DOHH2 (cell line): ENCODE measurements at regions not wholly inside any gene's neighbourhood (a gene's known extent, or its start where the extent isn't known, plus 50 kb on each side); places are given as distances from the start of the nearest gene placed in this dataset.

ENCODE experiments used
- H3F3A ChIP-seq: fragments of 200-600 bp; sonication (generic), shearing (Covaris generic); 2 replicates; pipeline ENCODE4 v1.6.0; 2016; ENCODE audit warnings: antibody characterized with exemption, mild to moderate bottlenecking; ENCODE audit not compliant: control insufficient read depth, insufficient read depth
- H3K27ac ChIP-seq: fragments of 200-600 bp; sonication (generic); 2 replicates; pipeline ENCODE4 v1.5.1; 2014; ENCODE audit warnings: low read depth, mild to moderate bottlenecking, low read length, moderate library complexity
- H3K27me3 ChIP-seq: fragments of 200-600 bp; sonication (generic); 2 replicates; pipeline ENCODE4 v1.6.1; 2014; ENCODE audit warnings: mild to moderate bottlenecking, low read length, mixed read lengths; ENCODE audit not compliant: control insufficient read depth
- H3K36me3 ChIP-seq: fragments of 200-600 bp; sonication (generic); 2 replicates; pipeline ENCODE4 v1.6.1; 2014; ENCODE audit warnings: mild to moderate bottlenecking, low read length, moderate library complexity, mixed read lengths; ENCODE audit not compliant: control insufficient read depth
- H3K4me1 ChIP-seq: fragments of 200-600 bp; sonication (generic); 2 replicates; pipeline ENCODE4 v1.6.1; 2014; ENCODE audit warnings: mild to moderate bottlenecking, low read length, mixed read lengths; ENCODE audit not compliant: control insufficient read depth
- H3K4me2 ChIP-seq: fragments of 200-600 bp; sonication (generic); 2 replicates; pipeline ENCODE4 v1.6.0; 2014; ENCODE audit warnings: mild to moderate bottlenecking, low read length, moderate library complexity
- H3K4me3 ChIP-seq: fragments of 200-600 bp; sonication (generic); 2 replicates; pipeline ENCODE4 v1.5.1; 2014; ENCODE audit warnings: mild to moderate bottlenecking, low read length, mixed read lengths
- H3K79me2 ChIP-seq: fragments of 200-600 bp; sonication (generic); 2 replicates; pipeline ENCODE4 v1.6.1; 2014; ENCODE audit warnings: mild to moderate bottlenecking, low read length, mixed read lengths; ENCODE audit not compliant: control insufficient read depth
- H3K9me2 ChIP-seq: fragments of 200-600 bp; sonication (generic); replicated peaks from 2 replicates; pipeline ENCODE4 v1.6.1; 2014; ENCODE audit warnings: mild to moderate bottlenecking, low read length, mixed read lengths; ENCODE audit not compliant: control insufficient read depth
- H3K9me3 ChIP-seq: fragments of 200-600 bp; sonication (generic); 2 replicates; pipeline ENCODE4 v1.6.1; 2014; ENCODE audit warnings: antibody characterized with exemption, low read length, mixed read lengths; ENCODE audit not compliant: control insufficient read depth, insufficient read depth
- H4K20me1 ChIP-seq: fragments of 200-600 bp; sonication (generic); 2 replicates; pipeline ENCODE4 v1.6.0; 2014; ENCODE audit warnings: low read depth, mild to moderate bottlenecking, antibody characterized with exemption, low read length, moderate library complexity; ENCODE audit not compliant: control insufficient read depth, insufficient read depth
- EZH2phosphoT487 ChIP-seq: fragments of 200-600 bp; sonication (generic); IDR thresholded peaks from 2 replicates; pipeline ENCODE4 v1.6.1; 2017; ENCODE audit warnings: borderline replicate concordance, mild to moderate bottlenecking, antibody characterized with exemption, low read length, moderate library complexity, mixed read lengths
- TF ChIP-seq, protein P1 (sequence below): fragments of 200-600 bp; sonication (generic); IDR thresholded peaks from one replicate; pipeline ENCODE4 v1.5.1; 2014; ENCODE audit warnings: antibody characterized with exemption, mild to moderate bottlenecking, low read depth, low read length; ENCODE audit not compliant: poor library complexity, severe bottlenecking

DNA sequence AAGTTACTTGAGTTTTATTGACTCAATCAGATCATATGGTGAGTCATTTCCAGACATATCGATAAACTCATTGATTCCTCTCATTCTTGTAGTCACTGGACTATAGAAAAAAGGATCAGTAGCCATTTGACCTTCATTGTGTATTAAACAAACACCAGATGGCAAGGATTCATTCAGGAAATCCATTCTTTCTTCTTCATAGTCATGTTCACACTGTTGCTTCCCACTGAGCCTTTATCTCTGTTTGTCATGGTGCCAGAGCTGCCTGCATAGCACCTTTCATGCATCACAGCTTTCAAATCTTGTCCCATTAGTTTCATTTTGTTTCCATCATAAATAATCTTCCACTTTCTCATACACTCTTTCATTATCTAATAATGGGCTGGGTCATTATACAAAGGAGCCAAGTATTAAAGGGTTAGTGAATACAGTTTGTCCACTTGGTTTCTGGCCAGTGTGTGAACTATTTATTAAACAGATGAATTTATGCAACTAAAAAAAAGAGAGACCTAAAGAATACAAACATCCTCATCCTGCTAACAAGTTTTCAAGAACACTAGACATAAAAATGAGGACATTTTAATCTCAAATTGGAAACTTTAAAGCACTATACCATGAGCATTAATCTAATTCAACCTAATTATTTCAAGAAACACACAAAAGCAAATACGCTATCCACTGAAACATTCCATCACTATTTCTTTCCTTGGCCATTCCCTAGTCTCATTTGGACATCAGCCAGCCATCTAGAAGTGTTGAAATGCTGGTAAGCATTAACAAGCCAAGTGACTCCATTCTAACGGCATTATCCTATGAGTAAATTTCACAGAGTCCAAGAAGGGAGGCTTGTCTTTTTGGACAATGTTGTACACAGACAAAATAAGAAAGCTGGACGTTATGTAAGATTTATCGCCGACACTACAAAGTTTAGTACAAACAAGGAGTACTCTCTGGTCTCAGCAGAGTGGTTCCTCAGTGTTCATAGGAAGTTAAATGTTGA is 476.5 kb downstream of the FOXG1 start:
- Histone ChIP-seq H3K9me3 (no peaks in the 10 kb centered on the region), H3K27ac (no peak overlapping the region), H3K4me1 (no peaks in the 10 kb centered on the region), H3K9me2 (no peaks in the 10 kb centered on the region; the same call in 1 of the 2 replicates), H3K4me2 (no peak overlapping the region), H3K36me3 (no peaks in the 10 kb centered on the region), H3K79me2 (no peaks in the 10 kb centered on the region), H3K4me3 (no peak overlapping the region), H3K27me3 (no peaks in the 10 kb centered on the region; the same call in 1 of the 2 replicates), H4K20me1 (no peaks in the 10 kb centered on the region), H3F3A (no peaks in the 10 kb centered on the region)
- TF ChIP-seq, protein P1, sequence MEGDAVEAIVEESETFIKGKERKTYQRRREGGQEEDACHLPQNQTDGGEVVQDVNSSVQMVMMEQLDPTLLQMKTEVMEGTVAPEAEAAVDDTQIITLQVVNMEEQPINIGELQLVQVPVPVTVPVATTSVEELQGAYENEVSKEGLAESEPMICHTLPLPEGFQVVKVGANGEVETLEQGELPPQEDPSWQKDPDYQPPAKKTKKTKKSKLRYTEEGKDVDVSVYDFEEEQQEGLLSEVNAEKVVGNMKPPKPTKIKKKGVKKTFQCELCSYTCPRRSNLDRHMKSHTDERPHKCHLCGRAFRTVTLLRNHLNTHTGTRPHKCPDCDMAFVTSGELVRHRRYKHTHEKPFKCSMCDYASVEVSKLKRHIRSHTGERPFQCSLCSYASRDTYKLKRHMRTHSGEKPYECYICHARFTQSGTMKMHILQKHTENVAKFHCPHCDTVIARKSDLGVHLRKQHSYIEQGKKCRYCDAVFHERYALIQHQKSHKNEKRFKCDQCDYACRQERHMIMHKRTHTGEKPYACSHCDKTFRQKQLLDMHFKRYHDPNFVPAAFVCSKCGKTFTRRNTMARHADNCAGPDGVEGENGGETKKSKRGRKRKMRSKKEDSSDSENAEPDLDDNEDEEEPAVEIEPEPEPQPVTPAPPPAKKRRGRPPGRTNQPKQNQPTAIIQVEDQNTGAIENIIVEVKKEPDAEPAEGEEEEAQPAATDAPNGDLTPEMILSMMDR, result no peak
- no peak for TF ChIP-seq EZH2phosphoT487

DNA sequence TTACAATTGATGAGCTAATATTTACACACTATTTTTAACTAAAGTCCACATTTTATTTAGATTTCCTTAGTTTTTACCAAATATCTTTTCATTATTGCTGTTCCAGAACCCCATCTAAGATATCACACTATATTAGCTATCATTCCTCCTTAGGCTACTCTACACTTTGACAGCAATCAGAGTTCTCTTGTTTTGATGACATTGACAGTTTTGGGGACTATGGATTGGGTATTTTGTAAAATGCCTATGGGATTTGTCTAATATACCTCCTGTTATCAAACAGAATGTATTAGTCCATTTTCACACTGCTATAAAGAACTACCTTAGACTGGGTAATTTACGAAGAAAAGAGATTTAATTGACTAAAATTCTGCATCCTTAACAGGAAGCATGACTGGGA is 489.1 kb downstream of the FOXG1 start:
- TF ChIP-seq EZH2phosphoT487, result no peak
- TF ChIP-seq, protein P1, result no peak
- Histone ChIP-seq H3K4me1 (no peaks in the 10 kb centered on the region), H3K27me3 (no peaks in the 10 kb centered on the region), H3K9me2 (no peaks in the 10 kb centered on the region), H3K27ac (no peak overlapping the region), H3K4me2 (no peak overlapping the region), H3K79me2 (no peaks in the 10 kb centered on the region), H4K20me1 (no peaks in the 10 kb centered on the region), H3K36me3 (no peaks in the 10 kb centered on the region), H3K9me3 (no peaks in the 10 kb centered on the region), H3F3A (no peaks in the 10 kb centered on the region), H3K4me3 (no peak overlapping the region)

DNA sequence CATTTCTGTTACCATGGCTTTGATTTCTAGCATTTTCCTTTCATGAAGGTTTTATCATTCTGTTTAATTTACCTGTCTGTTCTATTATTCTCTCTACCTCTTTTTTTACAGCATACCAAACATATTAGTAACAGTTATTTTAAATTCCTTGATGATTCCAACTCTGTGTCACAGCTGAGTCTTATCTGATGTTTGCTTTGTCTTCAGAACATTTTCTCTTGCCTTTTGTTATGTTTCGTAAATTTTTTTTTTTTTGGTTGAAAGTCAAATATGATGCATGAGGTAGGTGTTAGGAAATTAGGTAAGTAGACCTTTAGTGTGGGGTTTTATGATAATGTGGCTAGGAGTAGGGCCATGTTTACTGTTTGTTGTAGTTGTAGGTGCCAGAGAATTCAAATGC is 496.4 kb downstream of the FOXG1 start:
- no peaks in the 10 kb centered on the region for H4K20me1 ChIP-seq
- no peaks in the 10 kb centered on the region for H3F3A ChIP-seq
- no peak overlapping the region for H3K4me3 ChIP-seq
- TF ChIP-seq EZH2phosphoT487, result no peak
- TF ChIP-seq, protein P1, result no peak
- H3K79me2 ChIP-seq, result no peaks in the 10 kb centered on the region
- no peaks in the 10 kb centered on the region for H3K9me2 ChIP-seq
- H3K4me2 ChIP-seq, result no peak overlapping the region
- no peak overlapping the region for H3K27ac ChIP-seq
- no peaks in the 10 kb centered on the region for H3K9me3 ChIP-seq
- no peaks in the 10 kb centered on the region for H3K36me3 ChIP-seq
- H3K27me3 ChIP-seq, result no peaks in the 10 kb centered on the region
- H3K4me1 ChIP-seq, result no peaks in the 10 kb centered on the region
